NB4 (cell line): ENCODE measurements at regions not wholly inside any gene's neighbourhood (a gene's known extent, or its start where the extent isn't known, plus 50 kb on each side); places are given as distances from the start of the nearest gene placed in this dataset.

ENCODE experiments used
- DNase-seq: peaks from one replicate; pipeline ENCODE4 v3.0.0; 2010; ENCODE audit warnings: low read depth
- H3K4me3 ChIP-seq: one replicate; pipeline ENCODE4 v1.5.1; 2011; ENCODE audit warnings: mild to moderate bottlenecking, low read depth, low read length, moderate library complexity
- CTCF ChIP-seq: IDR thresholded peaks from one replicate; pipeline ENCODE4 v1.5.1; 2012; ENCODE audit warnings: low read depth, low read length
- MAX ChIP-seq: IDR thresholded peaks from 2 replicates; pipeline ENCODE4 v1.6.1; 2011; ENCODE audit warnings: low read depth, low read length
- MYC ChIP-seq: IDR thresholded peaks from 2 replicates; pipeline ENCODE4 v1.6.1; 2011; ENCODE audit warnings: low read depth, low read length
- POLR2A ChIP-seq: IDR thresholded peaks from 2 replicates; pipeline ENCODE4 v1.6.1; 2011; ENCODE audit warnings: mild to moderate bottlenecking; ENCODE audit not compliant: insufficient read length; ENCODE audit errors: extremely low read depth

GRCh38 chr1:5010236-5010635 lies 355.8 kb downstream of the AJAP1 start:
- DNase-seq, result no peak
- TF ChIP-seq MAX, result no peak
- no peak for TF ChIP-seq MYC
- TF ChIP-seq CTCF, result no peak
- TF ChIP-seq POLR2A, result no peak

GRCh38 chr1:5009376-5010065 lies 355.1 kb downstream of the AJAP1 start:
- DNase-seq, result no peak
- TF ChIP-seq POLR2A (no peak), CTCF (no peak), MAX (no peak), MYC (no peak)
- no peak overlapping the region for H3K4me3 ChIP-seq

More at GRCh38 chr1:5010236-5010635, 355.8 kb downstream of the AJAP1 start:
- H3K4me3 ChIP-seq, result no peak overlapping the region

- no peak for DNase-seq
- no peak overlapping the region for H3K4me3 ChIP-seq
- TF ChIP-seq MYC (no peak), POLR2A (no peak), MAX (no peak), CTCF (no peak)
Measured at GRCh38 chr1:5005171-5005570, 350.8 kb downstream of the AJAP1 start.

- TF ChIP-seq MAX (no peak), CTCF (no peak), POLR2A (no peak), MYC (no peak)
- no peak for DNase-seq
Measured at GRCh38 chr1:5002676-5003075, 348.3 kb downstream of the AJAP1 start.

GRCh38 chr1:5001466-5001865 lies 347.1 kb downstream of the AJAP1 start:
- peak; percentile 10 for DNase-seq
- TF ChIP-seq MYC (no peak), CTCF (no peak), POLR2A (no peak), MAX (no peak)
- H3K4me3 ChIP-seq, result no peak overlapping the region

More at GRCh38 chr1:5002676-5003075, 348.3 kb downstream of the AJAP1 start:
- no peak overlapping the region for H3K4me3 ChIP-seq

GRCh38 chr1:4986306-4986705 lies 331.9 kb downstream of the AJAP1 start:
- no peak overlapping the region for H3K4me3 ChIP-seq
- no peak for TF ChIP-seq CTCF
- TF ChIP-seq MYC, result no peak
- TF ChIP-seq POLR2A, result no peak
- no peak for TF ChIP-seq MAX
- DNase-seq, result no peak
